ENCODE measurements at regions not wholly inside any gene's neighbourhood (a gene's known extent, or its start where the extent isn't known, plus 50 kb on each side); places are given as distances from the start of the nearest gene placed in this dataset.

DNA sequence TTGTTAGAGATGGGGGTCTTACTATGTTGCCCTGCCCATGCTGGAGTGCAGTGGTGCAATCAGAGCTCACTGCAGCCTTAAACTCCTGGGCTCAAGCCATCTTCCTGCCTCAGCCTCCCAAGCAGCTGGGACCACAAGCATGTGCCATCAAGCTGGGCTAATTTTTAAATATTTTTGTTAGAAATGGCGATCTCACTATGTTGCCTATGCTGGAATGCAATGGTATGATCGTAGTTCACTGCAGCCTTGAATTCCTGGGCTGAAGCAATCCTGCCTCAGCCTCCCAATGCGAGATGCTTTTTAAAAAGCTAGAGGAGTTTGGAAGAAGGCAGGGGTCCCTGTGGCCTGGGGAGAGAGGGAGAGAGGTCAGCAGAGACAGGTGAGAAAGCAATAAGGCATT, 600.1 kb upstream of the AUTS2 start:
- no peaks in the 10 kb centered on the region for H3K27me3 Mint-ChIP-seq
- ATAC-seq (replicated peaks; ENCODE audit: extremely low read depth, poor library complexity, severe bottlenecking) (no peak), DNase-seq (ENCODE audit: low spot score in 2 of 2) (no peak)
- no peaks in the 10 kb centered on the region for H3K4me1 Mint-ChIP-seq
- H3K4me3 Mint-ChIP-seq: no peak overlapping the region
- H3K36me3 Mint-ChIP-seq (ENCODE audit: insufficient read depth): peaks cover 2% of the 10 kb centered on the region
- H3K27ac Mint-ChIP-seq (ENCODE audit: low read depth): no peak overlapping the region
- peaks cover 18% of the 10 kb centered on the region for H3K9me3 Mint-ChIP-seq

- Mint-ChIP-seq H3K36me3 (ENCODE audit: insufficient read depth) (peaks cover 2% of the 10 kb centered on the region), H3K27me3 (no peaks in the 10 kb centered on the region), H3K9me3 (peaks cover 29% of the 10 kb centered on the region), H3K27ac (ENCODE audit: low read depth) (no peak overlapping the region), H3K4me1 (no peaks in the 10 kb centered on the region), H3K4me3 (no peak overlapping the region)
- ATAC-seq (replicated peaks; ENCODE audit: extremely low read depth, poor library complexity, severe bottlenecking) (no peak), DNase-seq (ENCODE audit: low spot score in 2 of 2) (no peak)
Observed at GRCh38 chr7:69002416-69002815, 595.9 kb upstream of the AUTS2 start.

DNA sequence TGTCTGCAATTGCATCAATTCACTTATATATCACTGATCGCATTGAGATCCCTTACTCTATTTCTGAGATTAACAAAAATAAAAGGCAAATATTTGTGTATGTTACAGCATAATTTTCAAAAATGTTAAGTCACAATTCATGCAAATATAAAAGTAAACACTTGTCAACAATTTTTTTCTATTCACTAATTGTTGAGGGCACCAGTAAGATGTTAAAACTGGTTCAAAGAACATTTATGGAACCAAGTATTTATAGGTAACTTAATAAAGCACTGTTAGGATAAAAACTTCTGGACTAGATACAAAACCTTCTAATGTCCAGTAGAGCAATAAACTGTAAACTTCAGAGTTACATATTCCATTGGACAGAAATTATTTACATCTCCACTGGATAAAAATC, 586.1 kb upstream of the AUTS2 start:
- Mint-ChIP-seq H3K27ac (ENCODE audit: low read depth) (no peak overlapping the region), H3K36me3 (ENCODE audit: insufficient read depth) (no peaks in the 10 kb centered on the region), H3K4me3 (no peak overlapping the region), H3K9me3 (no peaks in the 10 kb centered on the region), H3K4me1 (no peaks in the 10 kb centered on the region), H3K27me3 (no peaks in the 10 kb centered on the region)
- DNase-seq (ENCODE audit: low spot score in 2 of 2): no peak
- ATAC-seq (replicated peaks; ENCODE audit: extremely low read depth, poor library complexity, severe bottlenecking): no peak

GRCh38 chr7:69017208-69017607, 581.1 kb upstream of the AUTS2 start:
- Mint-ChIP-seq H3K27me3 (no peaks in the 10 kb centered on the region), H3K9me3 (peaks cover 13% of the 10 kb centered on the region), H3K36me3 (ENCODE audit: insufficient read depth) (no peaks in the 10 kb centered on the region), H3K4me1 (no peaks in the 10 kb centered on the region), H3K27ac (ENCODE audit: low read depth) (no peak overlapping the region), H3K4me3 (no peak overlapping the region)
- DNase-seq (ENCODE audit: low spot score in 2 of 2) (no peak), ATAC-seq (replicated peaks; ENCODE audit: extremely low read depth, poor library complexity, severe bottlenecking) (no peak)

DNA sequence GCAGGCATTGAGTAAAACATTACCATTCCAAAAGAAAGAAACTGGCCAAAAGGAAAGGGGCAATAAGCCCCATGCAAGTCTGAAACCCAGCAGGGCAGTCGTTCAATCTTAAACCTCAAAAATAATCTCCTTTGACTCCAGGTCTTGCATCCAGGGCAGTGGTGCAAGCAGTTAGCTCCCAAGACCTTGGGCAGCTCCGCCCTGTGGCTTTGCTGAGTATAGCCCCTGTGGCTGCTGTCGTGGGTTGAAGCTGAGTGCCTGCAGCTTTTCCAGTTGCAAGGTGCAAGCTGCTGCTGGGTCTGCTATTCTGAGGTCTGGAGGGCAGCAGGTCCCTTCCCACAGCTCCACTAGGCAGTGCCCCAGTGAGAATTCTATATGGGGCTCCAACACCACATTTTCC, 580.1 kb upstream of the AUTS2 start:
- peaks cover 17% of the 10 kb centered on the region for H3K9me3 Mint-ChIP-seq
- no peaks in the 10 kb centered on the region for H3K27me3 Mint-ChIP-seq
- no peak overlapping the region for H3K27ac Mint-ChIP-seq (ENCODE audit: low read depth)
- no peak for ATAC-seq (replicated peaks; ENCODE audit: extremely low read depth, poor library complexity, severe bottlenecking)
- H3K36me3 Mint-ChIP-seq (ENCODE audit: insufficient read depth): no peaks in the 10 kb centered on the region
- no peaks in the 10 kb centered on the region for H3K4me1 Mint-ChIP-seq
- H3K4me3 Mint-ChIP-seq: no peak overlapping the region
- DNase-seq (ENCODE audit: low spot score in 2 of 2): no peak

GRCh38 chr7:69019437-69019836, 578.8 kb upstream of the AUTS2 start:
- no peaks in the 10 kb centered on the region for H3K27me3 Mint-ChIP-seq
- no peak overlapping the region for H3K4me3 Mint-ChIP-seq
- no peak for DNase-seq (ENCODE audit: low spot score in 2 of 2)
- H3K27ac Mint-ChIP-seq (ENCODE audit: low read depth): no peak overlapping the region
- no peak for ATAC-seq (replicated peaks; ENCODE audit: extremely low read depth, poor library complexity, severe bottlenecking)
- H3K36me3 Mint-ChIP-seq (ENCODE audit: insufficient read depth): no peaks in the 10 kb centered on the region
- H3K4me1 Mint-ChIP-seq: no peaks in the 10 kb centered on the region
- peaks cover 18% of the 10 kb centered on the region for H3K9me3 Mint-ChIP-seq

DNA sequence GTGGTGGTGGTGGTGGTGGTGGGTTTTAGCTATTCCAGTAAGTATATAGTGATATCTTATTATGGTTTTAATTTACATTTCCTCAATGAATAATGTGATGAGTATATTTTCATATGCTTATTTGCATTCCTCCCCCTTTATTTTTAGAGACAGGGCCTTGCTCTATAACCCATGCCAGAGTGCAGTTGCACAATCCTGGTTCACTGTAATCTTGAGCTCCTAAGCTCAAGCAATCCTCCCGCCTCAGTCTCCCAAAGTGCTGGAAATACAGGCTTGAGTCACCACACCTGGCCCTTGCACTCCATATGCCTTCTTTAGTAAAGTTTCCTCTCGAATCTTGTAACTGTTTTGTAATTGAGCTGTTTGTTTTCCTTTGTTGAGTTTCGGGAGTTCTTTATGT, 577.7 kb upstream of the AUTS2 start:
- Mint-ChIP-seq H3K27me3 (no peaks in the 10 kb centered on the region), H3K4me1 (no peaks in the 10 kb centered on the region)

DNA sequence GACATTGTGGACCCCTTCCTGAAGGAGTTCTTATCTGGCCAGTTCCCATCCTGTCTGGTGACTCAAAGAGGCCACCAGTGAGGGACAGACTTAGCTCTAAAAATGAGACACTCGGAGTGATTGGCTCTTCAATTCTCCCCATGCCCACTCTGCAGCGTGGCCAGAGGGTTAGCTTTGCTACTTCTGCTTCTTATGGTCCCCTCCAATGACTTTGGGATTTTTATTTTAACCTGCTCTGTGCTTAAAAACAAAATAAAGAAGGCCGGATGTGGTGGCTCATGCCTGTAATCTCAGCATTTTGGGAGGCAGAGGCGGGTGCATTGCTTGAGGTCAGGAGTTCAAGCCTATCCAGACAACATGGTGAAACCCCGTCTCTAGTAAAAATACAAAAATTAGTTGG, 573.0 kb upstream of the AUTS2 start:
- Mint-ChIP-seq H3K4me3 (no peak overlapping the region), H3K4me1 (no peaks in the 10 kb centered on the region), H3K9me3 (peaks cover 16% of the 10 kb centered on the region), H3K27me3 (no peaks in the 10 kb centered on the region), H3K27ac (ENCODE audit: low read depth) (no peak overlapping the region), H3K36me3 (ENCODE audit: insufficient read depth) (no peaks in the 10 kb centered on the region)
- ATAC-seq (replicated peaks; ENCODE audit: extremely low read depth, poor library complexity, severe bottlenecking): no peak
- DNase-seq (ENCODE audit: low spot score in 2 of 2): no peak

More for the DNA sequence above, 577.7 kb upstream of the AUTS2 start:
- Mint-ChIP-seq H3K27ac (ENCODE audit: low read depth) (no peak overlapping the region), H3K36me3 (ENCODE audit: insufficient read depth) (no peaks in the 10 kb centered on the region), H3K9me3 (peaks cover 23% of the 10 kb centered on the region), H3K4me3 (no peak overlapping the region)
- DNase-seq (ENCODE audit: low spot score in 2 of 2): no peak
- no peak for ATAC-seq (replicated peaks; ENCODE audit: extremely low read depth, poor library complexity, severe bottlenecking)

DNA sequence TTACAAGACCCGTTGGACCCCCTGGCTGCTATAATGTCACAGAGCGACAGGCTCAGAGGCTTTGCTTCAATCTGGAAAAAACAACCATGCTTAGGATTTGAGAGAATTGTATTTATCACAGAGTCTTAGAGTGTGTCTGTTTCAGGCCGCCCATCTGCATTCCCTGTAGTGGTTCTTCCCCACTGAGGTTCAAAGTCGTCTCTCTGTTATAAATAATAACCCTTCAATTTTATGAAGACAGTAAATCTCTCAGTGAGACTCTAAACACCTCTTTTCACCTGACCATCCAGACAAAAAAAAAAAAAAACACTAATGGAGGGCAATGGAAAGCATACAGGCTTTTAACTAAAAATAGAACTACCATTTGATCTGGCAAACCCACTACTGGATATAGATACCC, 565.4 kb upstream of the AUTS2 start:
- Mint-ChIP-seq H3K27me3 (no peaks in the 10 kb centered on the region), H3K4me1 (no peaks in the 10 kb centered on the region), H3K4me3 (no peak overlapping the region), H3K27ac (ENCODE audit: low read depth) (no peak overlapping the region), H3K36me3 (ENCODE audit: insufficient read depth) (no peaks in the 10 kb centered on the region), H3K9me3 (no peaks in the 10 kb centered on the region)
- ATAC-seq (replicated peaks; ENCODE audit: extremely low read depth, poor library complexity, severe bottlenecking) (no peak), DNase-seq (ENCODE audit: low spot score in 2 of 2) (no peak)

GRCh38 chr7:69035826-69036225, 562.4 kb upstream of the AUTS2 start:
- Mint-ChIP-seq H3K9me3 (no peaks in the 10 kb centered on the region), H3K27me3 (no peaks in the 10 kb centered on the region), H3K4me3 (no peak overlapping the region), H3K36me3 (ENCODE audit: insufficient read depth) (no peaks in the 10 kb centered on the region), H3K27ac (ENCODE audit: low read depth) (no peak overlapping the region), H3K4me1 (no peaks in the 10 kb centered on the region)
- DNase-seq (ENCODE audit: low spot score in 2 of 2) (no peak), ATAC-seq (replicated peaks; ENCODE audit: extremely low read depth, poor library complexity, severe bottlenecking) (no peak)

- Mint-ChIP-seq H3K9me3 (no peaks in the 10 kb centered on the region), H3K36me3 (ENCODE audit: insufficient read depth) (no peaks in the 10 kb centered on the region), H3K4me3 (no peak overlapping the region), H3K27me3 (no peaks in the 10 kb centered on the region), H3K27ac (ENCODE audit: low read depth) (no peak overlapping the region), H3K4me1 (no peaks in the 10 kb centered on the region)
- ATAC-seq (replicated peaks; ENCODE audit: extremely low read depth, poor library complexity, severe bottlenecking): no peak
- DNase-seq (ENCODE audit: low spot score in 2 of 2): no peak
Observed at GRCh38 chr7:69036301-69036700, 562.0 kb upstream of the AUTS2 start.

DNA sequence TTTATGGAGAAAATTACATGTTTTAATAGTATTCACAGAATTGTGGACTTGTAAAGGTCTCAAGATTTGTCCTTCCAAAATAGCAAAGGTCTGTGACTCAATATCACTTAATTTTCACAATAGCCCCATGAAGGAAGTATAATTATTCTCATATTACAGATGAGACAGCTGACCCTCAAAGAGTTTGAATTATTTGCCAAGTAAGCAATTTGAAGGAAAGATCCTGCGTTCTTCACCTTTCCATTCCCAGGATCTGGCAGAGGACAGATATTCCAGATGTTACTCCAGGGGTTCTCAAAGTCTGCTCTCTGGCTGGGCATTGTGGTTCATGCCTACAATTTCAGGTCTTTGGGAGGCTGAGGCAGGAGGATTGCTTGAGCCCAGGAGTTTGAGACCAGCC, 559.4 kb upstream of the AUTS2 start:
- no peaks in the 10 kb centered on the region for H3K36me3 Mint-ChIP-seq (ENCODE audit: insufficient read depth)
- ATAC-seq (replicated peaks; ENCODE audit: extremely low read depth, poor library complexity, severe bottlenecking) (no peak), DNase-seq (ENCODE audit: low spot score in 2 of 2) (no peak)
- no peak overlapping the region for H3K27ac Mint-ChIP-seq (ENCODE audit: low read depth)
- no peaks in the 10 kb centered on the region for H3K27me3 Mint-ChIP-seq
- no peaks in the 10 kb centered on the region for H3K4me1 Mint-ChIP-seq
- peaks cover 12% of the 10 kb centered on the region for H3K9me3 Mint-ChIP-seq
- no peak overlapping the region for H3K4me3 Mint-ChIP-seq

GRCh38 chr7:69042138-69042537, 556.1 kb upstream of the AUTS2 start:
- H3K27ac Mint-ChIP-seq (ENCODE audit: low read depth): no peak overlapping the region

DNA sequence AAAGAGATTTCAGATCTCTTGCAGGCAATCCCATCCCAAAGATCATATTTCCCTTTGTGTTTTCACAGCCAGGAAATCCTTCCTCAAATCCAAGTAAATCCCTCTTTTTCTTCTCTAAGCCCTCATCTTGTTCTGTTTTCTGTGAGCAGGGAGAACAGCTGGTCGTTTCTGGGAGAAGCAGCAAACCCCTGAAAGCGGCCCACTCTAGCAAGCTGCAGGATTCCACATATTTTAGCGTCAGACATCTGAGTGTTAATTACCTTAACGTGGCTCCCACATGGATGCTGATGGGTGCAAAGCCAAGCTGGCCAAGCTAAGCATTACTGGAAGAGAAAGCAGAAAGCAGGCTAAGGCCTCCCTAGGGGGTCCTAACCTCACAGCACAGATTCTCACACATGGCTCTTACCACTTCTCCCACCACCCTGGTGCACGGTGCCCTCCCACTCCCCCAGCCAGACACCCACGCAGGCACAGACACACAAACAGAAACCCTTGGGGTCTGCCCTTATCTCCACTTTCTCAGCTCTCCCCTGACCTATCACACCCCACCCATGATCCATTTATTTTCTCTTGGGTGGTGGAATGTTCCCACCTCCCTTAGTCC, 551.0 kb upstream of the AUTS2 start:
- no peaks in the 10 kb centered on the region for H3K4me1 Mint-ChIP-seq
- no peak overlapping the region for H3K27ac Mint-ChIP-seq (ENCODE audit: low read depth)
- ATAC-seq (replicated peaks; ENCODE audit: extremely low read depth, poor library complexity, severe bottlenecking) (no peak), DNase-seq (ENCODE audit: low spot score in 2 of 2) (no peak)
- H3K4me3 Mint-ChIP-seq: no peak overlapping the region
- H3K27me3 Mint-ChIP-seq: no peaks in the 10 kb centered on the region
- peaks cover 27% of the 10 kb centered on the region for H3K9me3 Mint-ChIP-seq
- H3K36me3 Mint-ChIP-seq (ENCODE audit: insufficient read depth): no peaks in the 10 kb centered on the region

More at GRCh38 chr7:69042138-69042537, 556.1 kb upstream of the AUTS2 start:
- no peak for ATAC-seq (replicated peaks; ENCODE audit: extremely low read depth, poor library complexity, severe bottlenecking)
- Mint-ChIP-seq H3K36me3 (ENCODE audit: insufficient read depth) (no peaks in the 10 kb centered on the region), H3K27me3 (no peaks in the 10 kb centered on the region), H3K4me3 (no peak overlapping the region), H3K4me1 (no peaks in the 10 kb centered on the region), H3K9me3 (peaks cover 22% of the 10 kb centered on the region)
- no peak for DNase-seq (ENCODE audit: low spot score in 2 of 2)

Data from central memory CD8-positive, alpha-beta T cell (primary cell).